SH-SY5Y (cell line): ENCODE measurements at regions not wholly inside any gene's neighbourhood (a gene's known extent, or its start where the extent isn't known, plus 50 kb on each side); places are given as distances from the start of the nearest gene placed in this dataset.

ENCODE experiments used
- GATA2 ChIP-seq: IDR thresholded peaks from 2 replicates; pipeline ENCODE4 v1.6.1; 2011; ENCODE audit warnings: mild to moderate bottlenecking, low read depth, low read length
- GATA3 ChIP-seq: IDR thresholded peaks from 2 replicates; pipeline ENCODE4 v1.6.1; 2011; ENCODE audit warnings: low read depth, mild to moderate bottlenecking, low read length, moderate library complexity

- TF ChIP-seq GATA2 (no peak), GATA3 (no peak)
Measured at GRCh38 chr5:167629634-167630033, 661.8 kb upstream of the WWC1 start.
